Endothelial cell (in vitro differentiated cells): ENCODE measurements at regions not wholly inside any gene's neighbourhood (a gene's known extent, or its start where the extent isn't known, plus 50 kb on each side); places are given as distances from the start of the nearest gene placed in this dataset.

ENCODE experiments used
- DNase-seq: peaks from one replicate; pipeline ENCODE4 v3.0.0; 2021; ENCODE audit warnings: low spot score
- H3K27ac Mint-ChIP-seq: one replicate; pipeline ENCODE4 v1.8.0; 2021; ENCODE audit warnings: mixed read lengths, inconsistent platforms; ENCODE audit not compliant: unreplicated experiment
- H3K27me3 Mint-ChIP-seq: one replicate; pipeline ENCODE4 v1.8.0; 2021; ENCODE audit warnings: mild to moderate bottlenecking, moderate library complexity, mixed read lengths, inconsistent platforms; ENCODE audit not compliant: unreplicated experiment
- H3K36me3 Mint-ChIP-seq: one replicate; pipeline ENCODE4 v1.8.0; 2021; ENCODE audit warnings: mild to moderate bottlenecking, low read depth, mixed read lengths, inconsistent platforms; ENCODE audit not compliant: unreplicated experiment
- H3K4me1 Mint-ChIP-seq: one replicate; pipeline ENCODE4 v1.8.0; 2021; ENCODE audit warnings: mild to moderate bottlenecking, mixed read lengths, inconsistent platforms; ENCODE audit not compliant: unreplicated experiment
- H3K4me3 Mint-ChIP-seq: one replicate; pipeline ENCODE4 v1.8.0; 2021; ENCODE audit warnings: mild to moderate bottlenecking, mixed read lengths, inconsistent platforms; ENCODE audit not compliant: unreplicated experiment
- H3K9me3 Mint-ChIP-seq: one replicate; pipeline ENCODE4 v1.8.0; 2021; ENCODE audit warnings: mixed read lengths, inconsistent platforms; ENCODE audit not compliant: unreplicated experiment
- CTCF ChIP-seq: fragments of 200-600 bp; sonication (generic); IDR thresholded peaks from one replicate; pipeline ENCODE4 v1.5.0; 2021; ENCODE audit warnings: antibody characterized with exemption; ENCODE audit not compliant: unreplicated experiment

DNA sequence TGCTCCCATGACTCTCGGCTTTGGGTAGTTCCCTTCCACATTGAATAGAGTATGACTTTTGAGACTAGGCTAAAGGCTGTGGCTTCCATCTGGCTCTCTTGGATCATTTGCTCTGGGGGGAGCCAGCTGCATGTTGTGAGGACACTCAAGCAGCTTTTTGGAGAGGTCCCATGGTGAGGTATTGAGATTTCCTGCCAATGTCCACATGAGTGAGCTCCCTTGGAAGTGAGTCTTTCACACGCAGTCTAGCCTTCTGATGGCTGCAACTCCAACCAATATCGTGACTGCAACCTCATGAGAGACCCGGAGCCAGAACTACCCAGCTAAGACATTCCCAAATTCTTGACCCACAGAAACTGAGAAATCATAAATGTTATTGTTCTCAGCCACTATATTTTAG lies 127.7 kb upstream of the KAZN start:
- no peak for TF ChIP-seq CTCF
- H3K9me3 Mint-ChIP-seq, result no peaks in the 10 kb centered on the region
- no peak for DNase-seq
- no peak overlapping the region for H3K4me3 Mint-ChIP-seq
- H3K27ac Mint-ChIP-seq, result no peak overlapping the region
- no peaks in the 10 kb centered on the region for H3K4me1 Mint-ChIP-seq
- H3K36me3 Mint-ChIP-seq, result no peaks in the 10 kb centered on the region
- H3K27me3 Mint-ChIP-seq, result no peaks in the 10 kb centered on the region

DNA sequence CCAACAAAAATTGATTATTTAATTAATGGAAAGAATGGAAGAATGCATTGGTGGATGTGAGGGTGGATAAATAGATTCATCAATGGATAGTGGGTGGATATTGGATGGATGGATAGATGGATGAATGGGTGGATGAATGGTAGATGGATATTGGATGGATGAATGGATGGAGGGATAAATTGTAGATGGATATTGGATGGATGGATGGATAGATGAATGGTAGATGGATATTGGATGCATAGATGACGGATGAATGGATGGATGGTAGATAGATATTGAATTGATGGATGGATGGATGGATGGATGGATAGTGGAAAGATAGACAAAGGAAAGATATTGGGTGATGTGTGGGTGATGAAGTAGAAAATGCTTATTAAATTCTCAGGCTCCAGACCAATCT lies 123.6 kb upstream of the KAZN start:
- H3K36me3 Mint-ChIP-seq, result no peaks in the 10 kb centered on the region
- no peak overlapping the region for H3K27ac Mint-ChIP-seq
- TF ChIP-seq CTCF, result no peak
- H3K4me3 Mint-ChIP-seq, result no peak overlapping the region
- no peaks in the 10 kb centered on the region for H3K27me3 Mint-ChIP-seq
- no peaks in the 10 kb centered on the region for H3K4me1 Mint-ChIP-seq
- DNase-seq, result no peak
- H3K9me3 Mint-ChIP-seq, result no peaks in the 10 kb centered on the region

GRCh38 chr1:14476170-14476955 lies 122.1 kb upstream of the KAZN start:
- TF ChIP-seq CTCF, result no peak
- Mint-ChIP-seq H3K36me3 (no peaks in the 10 kb centered on the region), H3K27ac (no peak overlapping the region), H3K4me1 (no peaks in the 10 kb centered on the region), H3K27me3 (no peaks in the 10 kb centered on the region), H3K4me3 (no peak overlapping the region), H3K9me3 (no peaks in the 10 kb centered on the region)
- DNase-seq, result no peak

DNA sequence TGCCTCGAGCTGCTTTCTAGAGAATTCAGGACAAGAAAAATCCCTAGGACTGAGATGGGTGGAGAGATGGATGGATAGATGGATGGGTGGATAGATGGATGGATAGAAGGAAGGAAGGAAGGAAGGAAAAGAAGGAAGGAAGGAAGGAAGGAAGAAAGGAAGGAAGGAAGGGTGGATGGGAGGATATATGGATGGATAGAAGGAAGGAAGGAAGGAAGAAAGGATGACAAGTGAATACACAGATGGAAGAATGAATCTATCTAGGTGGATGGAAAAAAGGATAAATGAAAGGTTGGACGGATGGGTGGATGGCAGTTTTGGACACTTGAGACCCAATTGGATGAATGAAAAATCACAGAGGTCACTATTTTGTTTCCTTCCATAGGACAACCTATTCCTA lies 120.4 kb upstream of the KAZN start:
- H3K9me3 Mint-ChIP-seq, result no peaks in the 10 kb centered on the region
- no peaks in the 10 kb centered on the region for H3K27me3 Mint-ChIP-seq
- H3K36me3 Mint-ChIP-seq, result no peaks in the 10 kb centered on the region
- no peaks in the 10 kb centered on the region for H3K4me1 Mint-ChIP-seq
- H3K27ac Mint-ChIP-seq, result no peak overlapping the region
- no peak for DNase-seq
- no peak overlapping the region for H3K4me3 Mint-ChIP-seq
- TF ChIP-seq CTCF, result no peak

GRCh38 chr1:14479865-14480264 lies 118.6 kb upstream of the KAZN start:
- Mint-ChIP-seq H3K4me3 (no peak overlapping the region), H3K27ac (no peak overlapping the region), H3K36me3 (no peaks in the 10 kb centered on the region), H3K9me3 (no peaks in the 10 kb centered on the region), H3K27me3 (no peaks in the 10 kb centered on the region), H3K4me1 (no peaks in the 10 kb centered on the region)
- no peak for TF ChIP-seq CTCF
- DNase-seq, result no peak
